H1 (cell line): ENCODE measurements at regions not wholly inside any gene's neighbourhood (a gene's known extent, or its start where the extent isn't known, plus 50 kb on each side); places are given as distances from the start of the nearest gene placed in this dataset.

ENCODE experiments used
- CTCF ChIA-PET: fragments of 300-600 bp; sonication (Branson Sonifier 250); formaldehyde crosslinking; loops from one replicate; lab custom pipeline; 2021; ENCODE audit not compliant: partially characterized antibody; lab: Charles Lee
- POLR2A ChIA-PET: fragments of 300-600 bp; sonication (Branson Sonifier 250); formaldehyde crosslinking; loops from one replicate; lab custom pipeline; 2021; ENCODE audit warnings: inconsistent platforms; ENCODE audit not compliant: partially characterized antibody; lab: Charles Lee
- DNase-seq, 2 experiments: peaks; one replicate each; pipeline versions ENCODE4 v3.0.0 to v3.0.0-alpha.2; 2010 to 2022; ENCODE audit warnings: low spot score in 2 of 2, low read depth in 1 of 2, mixed read lengths in 1 of 2
- FAIRE-seq: peaks from 2 replicates; lab custom pipeline; 2011; peaks lifted over from hg19 to GRCh38; lab: Jason Lieb, UNC
- H2AFZ ChIP-seq: 2 replicates; pipeline ENCODE4 v1.8.1; 2012; ENCODE audit warnings: low read length, inconsistent platforms
- H2AK5ac ChIP-seq: 2 replicates; pipeline ENCODE4 v1.6.1; 2013; ENCODE audit warnings: low read depth, low read length
- H2BK120ac ChIP-seq: replicated peaks from 2 replicates; pipeline ENCODE3; 2013; ENCODE audit warnings: low read depth, low read length, inconsistent platforms
- H2BK12ac ChIP-seq: 2 replicates; pipeline ENCODE4 v1.6.1; 2013; ENCODE audit warnings: low read depth, low read length
- H2BK15ac ChIP-seq: 2 replicates; pipeline ENCODE4 v1.6.1; 2013; ENCODE audit warnings: low read length
- H2BK20ac ChIP-seq: 2 replicates; pipeline ENCODE4 v1.6.1; 2013; ENCODE audit warnings: low read length
- H2BK5ac ChIP-seq: 2 replicates; pipeline ENCODE4 v1.6.1; 2013; ENCODE audit warnings: low read depth, low read length
- H3K14ac ChIP-seq: 2 replicates; pipeline ENCODE4 v1.6.1; 2013; ENCODE audit warnings: inconsistent platforms; ENCODE audit not compliant: insufficient read length
- H3K18ac ChIP-seq: 2 replicates; pipeline ENCODE4 v1.6.1; 2013; ENCODE audit warnings: low read length; ENCODE audit errors: extremely low read depth
- H3K23ac ChIP-seq: 2 replicates; pipeline ENCODE4 v1.6.1; 2013; ENCODE audit warnings: inconsistent platforms; ENCODE audit not compliant: insufficient read length
- H3K23me2 ChIP-seq: 2 replicates; pipeline ENCODE4 v1.6.1; 2013; ENCODE audit warnings: low read depth, low read length
- H3K27ac ChIP-seq: 2 replicates; pipeline ENCODE4 v1.6.1; 2011; ENCODE audit warnings: low read depth, low read length, inconsistent platforms
- H3K27me3 ChIP-seq, 4 experiments: replicated peaks in 1 of 4; 1 replicate in 1 of 4; 2 replicates in 3 of 4; pipeline versions ENCODE4 v1.6.1 to v1.8.1; 2011 to 2013; ENCODE audit warnings: low read length in 3 of 4, mild to moderate bottlenecking in 3 of 4, inconsistent platforms in 2 of 4, mixed read lengths in 2 of 4, moderate library complexity in 1 of 4; ENCODE audit not compliant: control insufficient read depth in 3 of 4, insufficient read depth in 3 of 4; ENCODE audit errors: extremely low read depth in 1 of 4
- H3K36me3 ChIP-seq, 4 experiments: 2 replicates each; pipeline versions ENCODE4 v1.6.1 to v1.8.1; 2011 to 2013; ENCODE audit warnings: mild to moderate bottlenecking in 4 of 4, low read length in 3 of 4, moderate library complexity in 2 of 4, control low read depth in 1 of 4, inconsistent platforms in 1 of 4; ENCODE audit not compliant: insufficient read depth in 4 of 4, control insufficient read depth in 2 of 4
- H3K4ac ChIP-seq: replicated peaks from 2 replicates; pipeline ENCODE3; 2013; ENCODE audit warnings: low read length, low read depth, mixed read lengths, inconsistent platforms; ENCODE audit not compliant: insufficient read length
- H3K4me1 ChIP-seq, 4 experiments: replicated peaks in 1 of 4; 1 replicate in 1 of 4; 2 replicates in 3 of 4; pipeline versions ENCODE4 v1.6.1 to v1.8.1; 2011 to 2013; ENCODE audit warnings: low read length in 3 of 4, inconsistent platforms in 2 of 4, mixed read lengths in 1 of 4; ENCODE audit not compliant: insufficient read depth in 4 of 4, control insufficient read depth in 3 of 4
- H3K4me2 ChIP-seq, 2 experiments: 2 replicates each; pipeline versions ENCODE4 v1.6.1 to v1.8.1; 2011 to 2013; ENCODE audit warnings: low read depth in 2 of 2, low read length in 2 of 2, control low read depth in 1 of 2, inconsistent platforms in 1 of 2, mild to moderate bottlenecking in 1 of 2; ENCODE audit not compliant: insufficient read depth in 1 of 2
- H3K4me3 ChIP-seq, 4 experiments: fragments of 200-600, 300-600 bp in 1 of 4; sonication (generic), shearing (Covaris generic), sonication (Bioruptor Twin) in 1 of 4; 2 replicates each; pipeline versions ENCODE4 v1.5.1 to v1.8.1; 2011 to 2016; ENCODE audit warnings: low read length in 4 of 4, low read depth in 3 of 4, control low read depth in 2 of 4, inconsistent platforms in 2 of 4, mild to moderate bottlenecking in 2 of 4, mixed read lengths in 1 of 4, moderate library complexity in 1 of 4; ENCODE audit not compliant: insufficient read depth in 2 of 4; ENCODE audit errors: extremely low read depth in 1 of 4
- H3K56ac ChIP-seq: replicated peaks from 2 replicates; pipeline ENCODE3; 2013; ENCODE audit warnings: low read depth, mild to moderate bottlenecking, mixed read lengths, low read length, inconsistent platforms; ENCODE audit not compliant: insufficient read length
- H3K79me1 ChIP-seq: 2 replicates; pipeline ENCODE4 v1.6.1; 2013; ENCODE audit warnings: low read depth, low read length, control low read depth
- H3K79me2 ChIP-seq, 2 experiments: 2 replicates each; pipeline versions ENCODE4 v1.6.1 to v1.8.1; 2012 to 2013; ENCODE audit warnings: low read length in 2 of 2, mild to moderate bottlenecking in 2 of 2, inconsistent platforms in 1 of 2; ENCODE audit not compliant: insufficient read depth in 2 of 2, control insufficient read depth in 1 of 2
- H3K9ac ChIP-seq, 4 experiments: replicated peaks in 1 of 4; 1 replicate in 1 of 4; 2 replicates in 3 of 4; pipeline versions ENCODE4 v1.6.1 to v1.8.1; 2011 to 2013; ENCODE audit warnings: low read depth in 3 of 4, low read length in 3 of 4, control low read depth in 2 of 4, mild to moderate bottlenecking in 2 of 4, moderate library complexity in 2 of 4, inconsistent platforms in 1 of 4; ENCODE audit errors: extremely low read depth in 1 of 4
- H3K9me3 ChIP-seq, 2 experiments: 2 replicates each; pipeline versions ENCODE4 v1.6.1 to v1.8.1; 2012 to 2013; ENCODE audit warnings: mild to moderate bottlenecking in 2 of 2, moderate library complexity in 2 of 2, control low read depth in 1 of 2, inconsistent platforms in 1 of 2, low read depth in 1 of 2, low read length in 1 of 2, mixed read lengths in 1 of 2; ENCODE audit not compliant: insufficient read depth in 2 of 2
- H4K20me1 ChIP-seq, 2 experiments: replicated peaks in 1 of 2; 2 replicates each; pipeline versions ENCODE3 to v1.8.1; 2011 to 2013; ENCODE audit warnings: inconsistent platforms in 2 of 2, low read length in 2 of 2, mild to moderate bottlenecking in 1 of 2; ENCODE audit not compliant: insufficient read depth in 2 of 2, control insufficient read depth in 1 of 2
- H4K5ac ChIP-seq: 2 replicates; pipeline ENCODE4 v1.6.1; 2013; ENCODE audit warnings: low read length, low read depth, mixed read lengths, inconsistent platforms; ENCODE audit not compliant: insufficient read length
- H4K8ac ChIP-seq: 2 replicates; pipeline ENCODE4 v1.8.0; 2013; ENCODE audit warnings: mild to moderate bottlenecking, moderate library complexity, low read length, inconsistent platforms; ENCODE audit not compliant: insufficient read depth; ENCODE audit errors: extremely low read depth
- H4K91ac ChIP-seq: replicated peaks from 2 replicates; pipeline ENCODE3; 2013; ENCODE audit warnings: low read length, mixed read lengths, inconsistent platforms; ENCODE audit not compliant: insufficient read length
- CHD1 ChIP-seq: IDR thresholded peaks from 2 replicates; pipeline ENCODE4 v1.6.1; 2012; ENCODE audit warnings: low read depth, low read length, improper control_type of control experiment
- EGR1 ChIP-seq: IDR thresholded peaks from 2 replicates; pipeline ENCODE4 v1.6.1; 2011; ENCODE audit warnings: low read depth, low read length, borderline replicate concordance
- EZH2 ChIP-seq: fragments of 200-600 bp; sonication (generic); IDR thresholded peaks from 2 replicates; pipeline ENCODE4 v1.7.1; 2012; ENCODE audit warnings: low read depth, mild to moderate bottlenecking, moderate library complexity, low read length, inconsistent platforms; ENCODE audit not compliant: severe bottlenecking
- FOSL1 ChIP-seq: IDR thresholded peaks from 2 replicates; pipeline ENCODE4 v1.6.1; 2011; ENCODE audit warnings: mild to moderate bottlenecking, low read depth, low read length, moderate library complexity; ENCODE audit not compliant: insufficient read depth
- JUN ChIP-seq: IDR thresholded peaks from 2 replicates; pipeline ENCODE4 v1.6.1; 2011; ENCODE audit warnings: low read depth, mild to moderate bottlenecking, improper control_type of control experiment, low read length
- WGBS, 2 experiments: shearing (Covaris generic) in 1 of 2; methylation state at CpG; one replicate each; pipeline versions ENCODE4 v1.1.6 to v1.1.7; 2013 to 2015; ENCODE audit warnings: low lambda C conversion rate in 2 of 2, mixed read lengths in 2 of 2, inconsistent platforms in 1 of 2, low coverage in 1 of 2, missing lambda C conversion rate in 1 of 2; ENCODE audit not compliant: insufficient replicate concordance in 2 of 2, insufficient coverage in 1 of 2, insufficient read length in 1 of 2; ENCODE audit errors: extremely low coverage in 1 of 2, missing lambda C conversion rate in 1 of 2; 5-methylcytosine and 5-hydroxymethylcytosine counted together

DNA sequence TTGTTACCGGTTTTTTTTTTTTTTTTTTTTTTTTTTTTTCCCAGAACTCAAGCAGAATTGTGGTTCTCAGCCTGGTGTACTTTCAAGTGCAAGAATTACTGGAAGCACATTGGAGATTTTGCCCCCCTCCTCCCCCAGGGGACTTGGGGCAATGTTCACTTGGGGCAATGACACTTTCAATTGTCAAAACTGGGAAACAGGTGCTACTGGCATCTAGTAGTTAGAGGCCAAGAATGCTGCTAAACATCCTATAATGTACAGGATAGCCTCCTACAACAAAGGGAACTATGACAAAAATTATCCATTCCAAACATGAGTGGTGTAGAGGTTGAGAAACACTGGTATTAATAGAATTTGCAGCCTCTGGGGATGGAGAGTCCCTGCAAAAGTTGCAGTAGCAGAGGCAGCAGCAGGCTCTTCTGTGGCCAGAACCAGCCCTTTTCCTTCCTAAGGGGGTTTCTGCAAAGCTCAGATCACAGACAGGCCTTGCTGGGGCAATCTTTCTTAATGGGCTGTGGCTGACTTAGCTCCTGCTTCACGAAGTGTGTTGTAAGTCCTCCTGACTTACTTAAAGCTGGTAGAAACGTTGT, 144.3 kb upstream of the MRPS22 start:
- Histone ChIP-seq H3K14ac (no peak overlapping the region), H2AFZ (no peak overlapping the region), H3K27ac (no peak overlapping the region), H3K56ac (no peak overlapping the region), H3K9ac (no peak overlapping the region), H2BK120ac (no peak overlapping the region), H3K18ac (no peak overlapping the region), H2AK5ac (no peak overlapping the region), H2BK15ac (no peak overlapping the region), H3K9me3 (peaks cover 30 to 45% of the 10 kb centered on the region in 2 experiments; a peak in 3 of 4 replicates), H3K4ac (no peak overlapping the region), H3K23me2 (no peaks in the 10 kb centered on the region), H3K27me3 (peaks cover 0 to 2% (median 0%) of the 10 kb centered on the region in 4 experiments; a peak in 1 of 7 replicates), H4K8ac (no peak overlapping the region), H3K4me1 (peaks cover 0 to 2% (median 0%) of the 10 kb centered on the region in 4 experiments; a peak in 1 of 7 replicates), H2BK20ac (no peak overlapping the region), H3K79me1 (no peaks in the 10 kb centered on the region), H2BK12ac (no peak overlapping the region), H2BK5ac (no peak overlapping the region), H3K36me3 (no peaks in the 10 kb centered on the region), H4K5ac (no peak overlapping the region), H3K23ac (no peak overlapping the region), H3K4me2 (no peak overlapping the region), H3K79me2 (no peaks in the 10 kb centered on the region), H4K20me1 (no peaks in the 10 kb centered on the region), H4K91ac (no peak overlapping the region), H3K4me3 (no peak overlapping the region)
- ChIA-PET CTCF (interaction anchor here (0.7 kb wide), 1 partner anchor 99 kb away, joined by 3 read pairs; no protein-coding TSS in a partner anchor), POLR2A (no interaction called here)
- TF ChIP-seq JUN, result no peak
- no peak for TF ChIP-seq EGR1
- TF ChIP-seq CHD1, result no peak
- no peak for TF ChIP-seq EZH2
- no peak for TF ChIP-seq FOSL1
- no peak for DNase-seq
- 70% methylated on average over 2 of the region's 3 CpGs; no CpG with 5 or more reads in 1 of the 2 experiments for WGBS, 2 experiments
- FAIRE-seq, result no peak
